ENCODE measurements at regions not wholly inside any gene's neighbourhood (a gene's known extent, or its start where the extent isn't known, plus 50 kb on each side); places are given as distances from the start of the nearest gene placed in this dataset.

DNA sequence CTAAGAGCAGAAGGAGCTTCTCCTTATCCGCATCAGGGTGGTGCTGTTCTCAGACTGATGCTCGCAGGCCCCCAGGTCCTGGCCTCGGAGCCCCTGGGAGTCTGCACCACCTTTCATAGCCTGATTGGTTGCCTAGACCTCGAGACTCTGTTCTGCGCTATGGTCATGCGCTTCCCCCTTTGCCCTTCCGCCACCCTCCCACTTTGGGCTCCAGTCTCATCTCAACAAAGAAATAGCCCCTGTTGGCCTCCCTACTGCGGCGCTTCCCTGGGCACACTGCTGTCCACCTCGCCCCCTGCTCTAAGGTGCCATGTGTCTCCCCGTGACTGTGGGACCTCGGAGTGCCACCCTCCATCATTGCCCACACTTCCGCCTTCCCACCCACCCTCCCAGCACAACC, 102.9 kb upstream of the TWIST2 start:
- TF ChIP-seq POLR2A (IDR thresholded peaks at IDR 0.05): no peak
- TF ChIP-seq CTCF (IDR thresholded peaks at IDR 0.05): no peak

All from transverse colon (tissue), 3 donors.